Liver (tissue), 3 donors: ENCODE measurements at regions not wholly inside any gene's neighbourhood (a gene's known extent, or its start where the extent isn't known, plus 50 kb on each side); places are given as distances from the start of the nearest gene placed in this dataset.

Experiments
- CTCF ChIP-seq: fragments of 150-350 bp; IDR thresholded peaks from 2 replicates; pipeline ENCODE4 v1.5.1; 2017; ENCODE audit warnings: improper control_type of control experiment, low read depth, low read length; ENCODE audit not compliant: missing input control
- FOXA1 ChIP-seq: IDR thresholded peaks from 2 replicates; pipeline ENCODE4 v1.6.1; 2016; ENCODE audit warnings: antibody characterized with exemption
- GABPA ChIP-seq, 2 donors: IDR thresholded peaks in 1 of 2; conservative IDR thresholded peaks in 1 of 2; 2 replicates each; pipeline ENCODE4 v1.6.1; 2016; ENCODE audit warnings: antibody characterized with exemption in 2 of 2, mild to moderate bottlenecking in 1 of 2, moderate library complexity in 1 of 2
- JUND ChIP-seq, 2 donors: IDR thresholded peaks; 2 replicates each; pipeline ENCODE4 v1.6.1; 2016; ENCODE audit warnings: antibody characterized with exemption in 2 of 2
- MAX ChIP-seq: IDR thresholded peaks from 2 replicates; pipeline ENCODE4 v1.6.1; 2016; ENCODE audit warnings: antibody characterized with exemption
- TAF1 ChIP-seq: conservative IDR thresholded peaks from 2 replicates; pipeline ENCODE4 v1.6.1; 2016; ENCODE audit warnings: antibody characterized with exemption, mild to moderate bottlenecking
- YY1 ChIP-seq: IDR thresholded peaks from 2 replicates; pipeline ENCODE4 v1.6.1; 2016; ENCODE audit warnings: antibody characterized with exemption, mild to moderate bottlenecking
- ZBTB33 ChIP-seq: IDR thresholded peaks from 2 replicates; pipeline ENCODE4 v1.6.1; 2016; ENCODE audit warnings: antibody characterized with exemption
- donor health status: healthy.
- donor health status: healthy.

- TF ChIP-seq TAF1 (no peak), CTCF (no peak), MAX (no peak), GABPA (IDR thresholded peaks at IDR 0.05 in 1 of 2, conservative IDR thresholded peaks at IDR 0.05 in 1 of 2) (no peak), YY1 (no peak), FOXA1 (no peak), ZBTB33 (no peak), JUND (IDR thresholded peaks at IDR 0.05) (no peak)
These were observed 160.2 kb upstream of the UNC5B start for GRCh38 chr10:71052076-71052660.
